ENCODE measurements at regions not wholly inside any gene's neighbourhood (a gene's known extent, or its start where the extent isn't known, plus 50 kb on each side); places are given as distances from the start of the nearest gene placed in this dataset.
"Not testable (repeated sequence)": the region's sequence is repeated elsewhere in the genome, so short reads cannot be mapped to it uniquely, and the experiment has no call there.

GRCh38 chr9:22845243-22845642, 398.6 kb downstream of the DMRTA1 start:
- not testable (repeated sequence) for DNase-seq

GRCh38 chr9:22855980-22856379, 409.4 kb downstream of the DMRTA1 start:
- no peak for DNase-seq

- no peak for DNase-seq
These were observed 410.7 kb downstream of the DMRTA1 start for GRCh38 chr9:22857316-22857715.

- DNase-seq = no peak
These were observed 416.5 kb downstream of the DMRTA1 start for GRCh38 chr9:22863106-22863505.

GRCh38 chr9:22863736-22864135, 417.1 kb downstream of the DMRTA1 start:
- DNase-seq = no peak

- DNase-seq = no peak
These were observed 446.7 kb downstream of the DMRTA1 start for GRCh38 chr9:22893196-22893843.

- DNase-seq = no peak
These were observed 452.0 kb downstream of the DMRTA1 start for GRCh38 chr9:22898591-22898990.

GRCh38 chr9:22911632-22912031, 465.0 kb downstream of the DMRTA1 start:
- DNase-seq = no peak

GRCh38 chr9:22913026-22913425, 466.4 kb downstream of the DMRTA1 start:
- DNase-seq = no peak

GRCh38 chr9:22913518-22913917, 466.9 kb downstream of the DMRTA1 start:
- DNase-seq = no peak

GRCh38 chr9:22916148-22916547, 469.5 kb downstream of the DMRTA1 start:
- no peak for DNase-seq

GRCh38 chr9:22919423-22919822, 472.8 kb downstream of the DMRTA1 start:
- DNase-seq = no peak

- DNase-seq = no peak
These were observed 475.1 kb downstream of the DMRTA1 start for GRCh38 chr9:22921742-22922141.

GRCh38 chr9:22922222-22922621, 475.6 kb downstream of the DMRTA1 start:
- no peak for DNase-seq

- no peak for DNase-seq
These were observed 507.9 kb downstream of the DMRTA1 start for GRCh38 chr9:22954550-22954949.

- no peak for DNase-seq
These were observed 508.3 kb downstream of the DMRTA1 start for GRCh38 chr9:22954964-22955363.

- no peak for DNase-seq
These were observed 522.8 kb downstream of the DMRTA1 start for GRCh38 chr9:22969350-22969979.

- no peak for DNase-seq
These were observed 523.9 kb downstream of the DMRTA1 start for GRCh38 chr9:22970434-22970975.

- no peak for DNase-seq
These were observed 529.3 kb downstream of the DMRTA1 start for GRCh38 chr9:22975951-22976350.

- DNase-seq = no peak
These were observed 529.8 kb downstream of the DMRTA1 start for GRCh38 chr9:22976454-22976853.

- DNase-seq = not testable (repeated sequence)
These were observed 533.8 kb downstream of the DMRTA1 start for GRCh38 chr9:22980429-22980828.

GRCh38 chr9:22986556-22986955, 539.9 kb downstream of the DMRTA1 start:
- DNase-seq = no peak

GRCh38 chr9:22990349-22990748, 543.7 kb downstream of the DMRTA1 start:
- no peak for DNase-seq

GRCh38 chr9:22992780-22993179, 546.2 kb downstream of the DMRTA1 start:
- DNase-seq = no peak

- DNase-seq = no peak
These were observed 551.3 kb downstream of the DMRTA1 start for GRCh38 chr9:22997923-22998322.
